CD8-positive, alpha-beta memory T cell (primary cell): ENCODE measurements at regions not wholly inside any gene's neighbourhood (a gene's known extent, or its start where the extent isn't known, plus 50 kb on each side); places are given as distances from the start of the nearest gene placed in this dataset.

Experiments used
- CTCF ChIA-PET: fragments of 350-600 bp; sonication (Branson Sonifier 250); formaldehyde crosslinking; loops from one replicate; lab custom pipeline; 2021; ENCODE audit warnings: antibody characterized with exemption; lab: Charles Lee
- POLR2A ChIA-PET: fragments of 350-600 bp; sonication (Branson Sonifier 250); formaldehyde crosslinking; loops from one replicate; lab custom pipeline; 2021; ENCODE audit warnings: antibody characterized with exemption; lab: Charles Lee
- DNase-seq, 5 donors: peaks; one replicate each; pipeline versions ENCODE4 v3.0.0 to v3.0.0-alpha.2; 2020 to 2022; ENCODE audit warnings: mixed read lengths in 1 of 5
- H3K27ac ChIP-seq: one replicate; pipeline ENCODE4 v1.7.0; 2013; ENCODE audit warnings: low read depth, mild to moderate bottlenecking, low read length, moderate library complexity
- H3K27me3 ChIP-seq: 2 replicates; pipeline ENCODE4 v1.7.0; 2013; ENCODE audit warnings: low read length, mild to moderate bottlenecking; ENCODE audit not compliant: insufficient read depth, poor library complexity, severe bottlenecking
- H3K36me3 ChIP-seq: 2 replicates; pipeline ENCODE4 v1.7.0; 2013; ENCODE audit warnings: mild to moderate bottlenecking, low read length, moderate library complexity; ENCODE audit not compliant: insufficient read depth
- H3K4me1 ChIP-seq: 2 replicates; pipeline ENCODE4 v1.7.0; 2013; ENCODE audit warnings: mild to moderate bottlenecking, low read length, moderate library complexity; ENCODE audit not compliant: insufficient read depth
- H3K4me3 ChIP-seq: 2 replicates; pipeline ENCODE4 v1.7.0; 2013; ENCODE audit warnings: mild to moderate bottlenecking, low read length
- H3K9me3 ChIP-seq: 2 replicates; pipeline ENCODE4 v1.7.0; 2013; ENCODE audit warnings: mild to moderate bottlenecking, low read length
- H3K27ac Mint-ChIP-seq, 8 donors: one replicate each; pipeline ENCODE4 v1.8.0; 2020 to 2021; ENCODE audit warnings: mixed read lengths in 8 of 8, mild to moderate bottlenecking in 6 of 8, inconsistent platforms in 3 of 8, moderate library complexity in 3 of 8
- H3K27me3 Mint-ChIP-seq, 2 donors: one replicate each; pipeline ENCODE4 v1.8.0; 2020 to 2021; ENCODE audit warnings: mixed read lengths in 2 of 2, mild to moderate bottlenecking in 1 of 2, moderate library complexity in 1 of 2
- H3K36me3 Mint-ChIP-seq, 3 donors: one replicate each; pipeline ENCODE4 v1.8.0; 2020 to 2021; ENCODE audit warnings: mixed read lengths in 3 of 3, inconsistent platforms in 1 of 3, mild to moderate bottlenecking in 1 of 3
- H3K4me1 Mint-ChIP-seq, 3 donors: one replicate each; pipeline ENCODE4 v1.8.0; 2020 to 2021; ENCODE audit warnings: mixed read lengths in 3 of 3, inconsistent platforms in 1 of 3, mild to moderate bottlenecking in 1 of 3
- H3K4me3 Mint-ChIP-seq, 7 donors: one replicate each; pipeline ENCODE4 v1.8.0; 2020 to 2021; ENCODE audit warnings: mixed read lengths in 7 of 7, mild to moderate bottlenecking in 6 of 7, moderate library complexity in 4 of 7, inconsistent platforms in 2 of 7
- H3K9me3 Mint-ChIP-seq, 5 donors: one replicate each; pipeline ENCODE4 v1.8.0; 2020 to 2022; ENCODE audit warnings: mixed read lengths in 5 of 5, mild to moderate bottlenecking in 3 of 5, moderate library complexity in 2 of 5, inconsistent platforms in 1 of 5

DNA sequence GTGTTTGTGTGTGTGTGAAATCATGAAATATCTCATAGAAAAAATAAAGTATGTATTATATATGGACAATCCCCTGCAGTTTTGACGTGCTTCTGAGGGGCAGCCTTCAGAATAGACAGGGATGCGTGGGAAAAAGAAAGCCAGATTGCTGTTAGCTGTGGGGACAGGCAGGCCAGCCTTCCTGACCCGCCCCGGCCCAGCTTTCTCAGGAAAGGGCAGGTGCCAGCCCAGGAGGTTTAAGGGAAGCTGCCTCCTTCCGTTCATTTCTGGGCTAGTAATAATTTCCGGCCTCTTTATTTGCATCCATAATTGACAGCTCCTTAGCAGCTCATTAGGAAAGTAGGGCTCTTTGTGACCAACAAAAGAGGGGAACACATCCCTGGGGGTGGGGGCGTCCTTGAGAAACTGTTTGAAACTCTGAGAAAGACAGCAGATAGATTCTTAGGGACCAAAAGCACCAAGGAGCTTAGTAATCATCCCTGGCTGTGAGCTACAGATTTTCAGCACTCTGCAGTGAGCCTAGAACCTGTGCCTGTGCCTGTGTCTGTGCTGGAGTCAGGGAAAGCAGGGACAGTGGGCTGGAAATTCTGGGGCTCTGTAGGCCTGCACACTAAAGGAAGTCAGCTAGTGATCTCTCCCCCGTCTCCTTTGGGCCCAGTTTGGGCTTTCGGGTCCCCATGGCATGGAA lies 632.9 kb upstream of the CADM1 start:
- DNase-seq, result no peak
- Histone ChIP-seq H3K27ac (no peak overlapping the region), H3K36me3 (no peaks in the 10 kb centered on the region), H3K27me3 (peaks cover 3% of the 10 kb centered on the region), H3K9me3 (no peaks in the 10 kb centered on the region), H3K4me3 (no peak overlapping the region), H3K4me1 (no peaks in the 10 kb centered on the region)
- Mint-ChIP-seq H3K4me1 (no peaks in the 10 kb centered on the region), H3K27ac (peak overlapping the region in 1 of 8 donors; percentile 54), H3K36me3 (no peaks in the 10 kb centered on the region), H3K4me3 (no peak overlapping the region), H3K9me3 (no peaks in the 10 kb centered on the region), H3K27me3 (peaks cover 4 to 28% of the 10 kb centered on the region in 2 donors)
- CTCF ChIA-PET, result no interaction called here
- POLR2A ChIA-PET, result no interaction called here

DNA sequence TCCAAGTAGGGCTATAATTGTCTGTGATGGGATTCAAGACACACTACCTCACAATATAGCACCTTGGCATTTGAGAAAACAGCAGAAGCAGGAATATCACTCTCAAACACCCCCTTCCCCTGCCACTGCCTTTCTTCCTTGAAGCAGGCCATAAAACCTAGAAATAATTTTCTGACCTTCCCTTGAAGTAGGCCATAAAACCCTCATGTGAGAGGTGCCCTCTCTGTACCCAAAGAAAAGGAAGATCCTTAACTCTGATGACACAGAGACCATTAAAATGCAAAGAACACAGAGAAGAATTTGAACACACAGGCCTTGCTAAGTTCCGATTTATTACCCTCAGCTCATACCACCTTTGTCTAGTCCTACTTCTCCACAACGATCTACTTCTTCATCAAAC lies 631.7 kb upstream of the CADM1 start:
- Histone ChIP-seq H3K4me1 (no peaks in the 10 kb centered on the region), H3K9me3 (no peaks in the 10 kb centered on the region), H3K36me3 (no peaks in the 10 kb centered on the region), H3K27ac (no peak overlapping the region), H3K4me3 (no peak overlapping the region), H3K27me3 (peaks cover 3% of the 10 kb centered on the region)
- H3K27ac Mint-ChIP-seq, result no peak overlapping the region
- CTCF ChIA-PET, result no interaction called here
- no peaks in the 10 kb centered on the region for H3K4me1 Mint-ChIP-seq
- no peaks in the 10 kb centered on the region for H3K9me3 Mint-ChIP-seq
- no peak overlapping the region for H3K4me3 Mint-ChIP-seq
- no peaks in the 10 kb centered on the region for H3K36me3 Mint-ChIP-seq
- peaks cover 4 to 28% of the 10 kb centered on the region in 2 donors for H3K27me3 Mint-ChIP-seq
- POLR2A ChIA-PET, result no interaction called here
- no peak for DNase-seq

DNA sequence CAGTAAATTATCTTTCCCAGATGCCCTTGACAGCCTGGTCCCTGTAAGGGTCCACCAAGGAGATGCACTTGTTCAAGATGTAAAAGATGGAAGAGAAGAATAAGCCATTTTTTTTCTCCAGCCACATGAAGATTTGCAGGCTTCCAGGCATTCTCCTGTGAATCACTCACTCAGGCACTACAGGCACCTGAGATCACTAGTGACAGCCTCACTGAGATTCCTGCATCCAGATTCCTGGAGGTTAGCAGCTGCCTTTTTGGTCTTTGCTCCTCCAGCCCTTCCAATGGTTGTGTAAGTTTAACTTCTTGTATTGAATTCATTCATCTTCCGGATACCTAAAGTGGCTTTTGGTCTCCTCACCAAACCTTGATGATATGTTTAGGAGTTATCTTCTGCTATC lies 630.2 kb upstream of the CADM1 start:
- POLR2A ChIA-PET, result no interaction called here

DNA sequence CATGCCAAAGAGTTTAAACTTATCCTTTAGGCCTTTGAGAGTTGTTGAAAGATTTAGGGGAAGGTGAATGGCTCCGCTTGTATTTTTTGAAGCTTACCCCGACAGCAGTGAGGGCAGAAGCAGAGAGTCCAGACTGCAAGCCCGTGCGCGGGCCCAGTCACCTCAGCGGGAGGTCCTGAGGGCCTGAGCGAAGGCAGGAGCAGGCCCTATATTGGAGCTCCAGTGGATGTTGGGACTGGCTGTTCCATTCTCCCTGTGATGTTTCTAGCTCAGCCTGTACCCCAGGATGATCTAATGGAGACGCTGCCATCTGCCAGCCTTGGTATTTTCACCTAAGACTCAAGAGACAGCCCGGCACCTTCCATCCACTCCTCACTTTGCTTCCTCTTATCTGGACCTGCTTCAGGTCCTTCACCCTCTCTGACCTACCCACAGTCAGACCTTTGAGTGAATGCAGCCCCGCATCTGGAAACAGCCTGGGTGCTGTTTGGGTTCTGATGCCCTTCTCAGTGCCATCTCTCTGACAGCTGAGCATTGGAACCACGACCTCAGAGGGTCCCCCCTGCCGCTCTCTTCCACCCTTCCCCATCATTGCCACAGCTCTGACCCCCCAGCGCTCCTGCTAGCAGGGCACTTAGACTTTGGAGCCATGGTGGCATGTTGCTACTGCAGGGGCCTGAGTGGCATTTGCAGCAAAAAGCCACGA lies 628.2 kb upstream of the CADM1 start:
- ChIA-PET CTCF (no interaction called here), POLR2A (no interaction called here)
- Histone ChIP-seq H3K4me1 (no peaks in the 10 kb centered on the region), H3K36me3 (no peaks in the 10 kb centered on the region), H3K27ac (no peak overlapping the region), H3K9me3 (no peaks in the 10 kb centered on the region), H3K4me3 (no peak overlapping the region), H3K27me3 (peaks cover 3% of the 10 kb centered on the region)
- Mint-ChIP-seq H3K9me3 (no peaks in the 10 kb centered on the region), H3K4me3 (no peak overlapping the region), H3K4me1 (no peaks in the 10 kb centered on the region), H3K36me3 (no peaks in the 10 kb centered on the region), H3K27me3 (peaks cover 0 to 4% of the 10 kb centered on the region in 2 donors), H3K27ac (no peak overlapping the region)
- DNase-seq, result no peak

More for the DNA sequence above, 630.2 kb upstream of the CADM1 start:
- H3K36me3 Mint-ChIP-seq, result no peaks in the 10 kb centered on the region
- peaks cover 3% of the 10 kb centered on the region for H3K27me3 ChIP-seq
- no peaks in the 10 kb centered on the region for H3K4me1 ChIP-seq
- no peaks in the 10 kb centered on the region for H3K9me3 ChIP-seq
- no peaks in the 10 kb centered on the region for H3K4me1 Mint-ChIP-seq
- peaks cover 0 to 23% of the 10 kb centered on the region in 2 donors for H3K27me3 Mint-ChIP-seq
- no peaks in the 10 kb centered on the region for H3K9me3 Mint-ChIP-seq
- H3K4me3 ChIP-seq, result no peak overlapping the region
- CTCF ChIA-PET, result no interaction called here
- no peak overlapping the region for H3K27ac ChIP-seq
- no peak overlapping the region for H3K27ac Mint-ChIP-seq
- H3K36me3 ChIP-seq, result no peaks in the 10 kb centered on the region
- DNase-seq, result no peak
- H3K4me3 Mint-ChIP-seq, result no peak overlapping the region

DNA sequence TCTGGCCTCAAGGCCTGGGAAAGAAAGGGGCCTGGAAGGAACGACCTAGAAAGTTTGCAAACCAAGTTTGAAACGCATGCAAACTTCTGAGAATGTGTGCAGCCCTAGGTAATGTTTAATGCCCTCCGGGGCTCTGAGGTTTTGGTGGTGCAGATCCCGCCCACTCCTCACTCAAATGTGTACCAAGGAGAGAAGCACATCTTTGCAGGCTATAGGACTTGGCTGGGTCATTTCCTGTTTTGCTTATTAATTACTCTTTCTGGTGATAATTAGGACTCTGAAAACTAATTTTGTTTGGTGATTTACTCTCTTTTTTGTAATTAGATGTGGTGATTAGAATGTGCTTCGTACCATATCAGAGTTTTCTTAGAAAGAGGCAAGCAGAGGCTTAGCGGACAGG lies 625.9 kb upstream of the CADM1 start:
- Histone ChIP-seq H3K9me3 (no peaks in the 10 kb centered on the region), H3K27ac (no peak overlapping the region), H3K4me1 (no peaks in the 10 kb centered on the region), H3K27me3 (no peaks in the 10 kb centered on the region), H3K4me3 (no peak overlapping the region), H3K36me3 (no peaks in the 10 kb centered on the region)
- POLR2A ChIA-PET, result no interaction called here
- DNase-seq, result no peak
- no peak overlapping the region for H3K27ac Mint-ChIP-seq
- no peaks in the 10 kb centered on the region for H3K4me1 Mint-ChIP-seq
- no peaks in the 10 kb centered on the region for H3K36me3 Mint-ChIP-seq
- no peak overlapping the region for H3K4me3 Mint-ChIP-seq
- no peaks in the 10 kb centered on the region for H3K9me3 Mint-ChIP-seq
- H3K27me3 Mint-ChIP-seq, result no peaks in the 10 kb centered on the region
- CTCF ChIA-PET, result no interaction called here

DNA sequence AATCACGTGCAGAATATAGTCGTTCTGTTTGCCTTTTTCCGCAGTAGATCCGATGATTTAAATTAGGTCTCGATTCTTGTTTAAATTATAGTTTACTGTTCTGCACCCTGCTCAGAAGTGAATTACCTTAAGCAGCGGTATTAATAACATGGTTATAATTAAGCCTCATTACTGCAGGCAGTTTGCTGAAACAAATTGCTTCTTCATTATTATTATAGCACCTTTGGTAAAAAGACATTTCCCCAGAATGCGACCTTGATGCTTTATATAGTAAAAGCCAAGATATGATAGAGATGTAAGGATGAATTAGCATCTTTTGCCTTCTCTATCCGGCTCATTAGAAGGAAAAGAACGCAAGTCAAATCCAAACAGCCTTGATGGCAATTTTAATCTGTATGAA lies 625.2 kb upstream of the CADM1 start:
- H3K36me3 Mint-ChIP-seq, result no peaks in the 10 kb centered on the region
- H3K36me3 ChIP-seq, result no peaks in the 10 kb centered on the region
- H3K27ac Mint-ChIP-seq, result no peak overlapping the region
- no peaks in the 10 kb centered on the region for H3K27me3 Mint-ChIP-seq
- DNase-seq, result no peak
- no peaks in the 10 kb centered on the region for H3K4me1 ChIP-seq
- H3K4me3 ChIP-seq, result no peak overlapping the region
- no peak overlapping the region for H3K27ac ChIP-seq
- H3K4me1 Mint-ChIP-seq, result no peaks in the 10 kb centered on the region
- no peaks in the 10 kb centered on the region for H3K9me3 ChIP-seq
- POLR2A ChIA-PET, result no interaction called here
- no peak overlapping the region for H3K4me3 Mint-ChIP-seq
- CTCF ChIA-PET, result no interaction called here
- H3K9me3 Mint-ChIP-seq, result no peaks in the 10 kb centered on the region
- no peaks in the 10 kb centered on the region for H3K27me3 ChIP-seq

DNA sequence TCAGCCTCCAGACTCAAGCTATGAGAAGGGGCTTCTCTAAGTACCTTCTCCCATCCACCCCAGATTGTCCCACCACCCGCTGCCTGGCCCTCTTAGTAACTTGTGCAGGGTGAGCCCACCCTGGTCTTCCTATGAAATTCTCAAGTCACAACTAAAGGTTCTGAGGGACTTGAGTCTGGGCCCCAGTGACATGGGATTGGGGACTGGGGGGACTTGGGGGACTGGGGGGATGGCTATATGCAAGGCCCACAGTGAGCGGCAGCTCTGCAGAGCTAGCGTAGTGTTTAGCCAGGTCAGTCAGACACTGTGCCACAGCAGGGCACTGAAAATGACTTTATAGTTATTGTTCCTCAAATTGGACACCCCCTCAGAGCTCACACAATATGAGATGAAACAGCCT lies 622.3 kb upstream of the CADM1 start:
- POLR2A ChIA-PET, result no interaction called here
- Histone ChIP-seq H3K27ac (no peak overlapping the region), H3K4me1 (no peaks in the 10 kb centered on the region), H3K36me3 (no peaks in the 10 kb centered on the region), H3K4me3 (no peak overlapping the region), H3K9me3 (no peaks in the 10 kb centered on the region), H3K27me3 (no peaks in the 10 kb centered on the region)
- Mint-ChIP-seq H3K27me3 (no peaks in the 10 kb centered on the region), H3K9me3 (no peaks in the 10 kb centered on the region), H3K36me3 (no peaks in the 10 kb centered on the region), H3K4me1 (no peaks in the 10 kb centered on the region), H3K4me3 (no peak overlapping the region), H3K27ac (no peak overlapping the region)
- CTCF ChIA-PET, result no interaction called here
- DNase-seq, result no peak

DNA sequence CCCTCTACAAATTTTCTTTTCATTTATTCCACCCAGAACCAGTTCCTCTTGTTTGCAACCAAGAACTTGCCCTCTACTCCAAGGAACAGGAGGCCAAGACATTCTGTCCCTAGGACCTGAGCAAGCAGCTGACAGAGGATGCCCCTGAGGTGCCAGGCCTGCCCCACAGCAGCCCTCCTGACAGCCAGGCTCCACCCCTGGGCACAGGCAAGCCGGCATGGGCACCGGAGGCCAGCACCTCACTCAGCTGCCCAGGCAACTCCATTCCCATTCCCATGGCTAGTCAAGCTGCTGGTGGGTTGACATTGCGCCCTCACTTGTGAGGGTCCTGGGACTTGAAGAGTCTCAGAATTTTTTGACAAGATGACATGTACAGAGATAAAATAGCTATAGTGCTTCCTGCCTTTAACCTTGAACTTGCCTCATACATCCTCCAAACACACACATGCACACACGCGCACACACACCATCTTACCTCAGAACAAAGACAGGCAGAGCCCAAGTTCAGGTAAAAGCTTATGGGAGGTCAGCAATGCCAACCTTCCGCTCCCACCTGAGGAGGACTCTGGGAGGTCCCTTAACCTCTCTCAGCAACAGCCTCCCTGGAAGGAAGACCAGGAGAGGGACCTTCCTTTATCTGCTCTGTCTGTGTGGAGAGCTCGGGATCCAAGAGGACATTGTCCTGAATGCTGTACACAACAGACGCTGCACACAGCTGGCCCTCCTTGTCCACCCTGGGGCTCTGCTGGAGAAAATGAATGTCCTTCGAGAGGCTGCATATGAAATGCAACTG lies 620.9 kb upstream of the CADM1 start:
- no peak for DNase-seq
- ChIA-PET POLR2A (no interaction called here), CTCF (no interaction called here)
- no peak overlapping the region for H3K4me3 Mint-ChIP-seq
- H3K9me3 Mint-ChIP-seq, result no peaks in the 10 kb centered on the region
- no peak overlapping the region for H3K27ac Mint-ChIP-seq
- Histone ChIP-seq H3K36me3 (no peaks in the 10 kb centered on the region), H3K9me3 (no peaks in the 10 kb centered on the region), H3K4me3 (no peak overlapping the region), H3K27ac (no peak overlapping the region), H3K27me3 (no peaks in the 10 kb centered on the region), H3K4me1 (no peaks in the 10 kb centered on the region)
- no peaks in the 10 kb centered on the region for H3K27me3 Mint-ChIP-seq
- H3K36me3 Mint-ChIP-seq, result no peaks in the 10 kb centered on the region
- H3K4me1 Mint-ChIP-seq, result no peaks in the 10 kb centered on the region
